Spleen (tissue), 7 donors: ENCODE measurements at regions not wholly inside any gene's neighbourhood (a gene's known extent, or its start where the extent isn't known, plus 50 kb on each side); places are given as distances from the start of the nearest gene placed in this dataset.

Source experiments
- POLR2AphosphoS5 ChIP-seq, 3 donors: sonication (generic); formaldehyde crosslinking; IDR thresholded peaks; one replicate each; pipeline ENCODE4 v1.5.1; 2017; ENCODE audit warnings: antibody characterized with exemption in 3 of 3
- TF ChIP-seq, protein P1 (sequence below), 11 experiments: fragments of 200-600 bp in 7 of 11; fragments of 450-650 bp in 4 of 11; sonication (generic) in 4 of 11; IDR thresholded peaks in 8 of 11; conservative IDR thresholded peaks in 3 of 11; 1 replicate in 7 of 11; 2 replicates in 4 of 11; pipeline versions ENCODE4 v1.4.0 to v1.8.0; 2016 to 2021; ENCODE audit warnings: antibody characterized with exemption in 11 of 11, inconsistent platforms in 4 of 11, mild to moderate bottlenecking in 1 of 11
- donor health status: DM: no; HTN: no; CAD: no; lungs with moderate emphysema.
- donor health status: DM: no; HTN: no; CAD: no.
- donor health status: DM: no; HTN: no; CAD: no.

DNA sequence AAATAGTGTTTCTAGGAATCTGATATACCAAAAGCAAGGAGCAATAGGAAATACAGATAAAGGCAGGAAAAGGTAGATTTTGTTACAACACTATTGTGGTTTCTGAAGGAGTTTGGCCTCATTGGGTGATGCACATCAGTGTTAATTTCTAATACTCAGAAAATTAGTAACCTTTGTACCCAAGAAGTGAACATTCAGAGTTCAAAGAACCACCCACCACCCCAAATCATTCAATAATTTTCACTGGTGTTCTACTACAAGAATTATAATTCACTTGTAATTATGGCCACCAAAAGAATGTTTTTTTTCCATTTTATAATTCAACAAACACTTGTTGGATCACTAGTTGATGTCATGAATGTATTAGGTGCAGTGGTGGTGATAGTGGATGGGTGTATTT is 183.3 kb downstream of the UBE2E3 start:
- TF ChIP-seq, protein P1, sequence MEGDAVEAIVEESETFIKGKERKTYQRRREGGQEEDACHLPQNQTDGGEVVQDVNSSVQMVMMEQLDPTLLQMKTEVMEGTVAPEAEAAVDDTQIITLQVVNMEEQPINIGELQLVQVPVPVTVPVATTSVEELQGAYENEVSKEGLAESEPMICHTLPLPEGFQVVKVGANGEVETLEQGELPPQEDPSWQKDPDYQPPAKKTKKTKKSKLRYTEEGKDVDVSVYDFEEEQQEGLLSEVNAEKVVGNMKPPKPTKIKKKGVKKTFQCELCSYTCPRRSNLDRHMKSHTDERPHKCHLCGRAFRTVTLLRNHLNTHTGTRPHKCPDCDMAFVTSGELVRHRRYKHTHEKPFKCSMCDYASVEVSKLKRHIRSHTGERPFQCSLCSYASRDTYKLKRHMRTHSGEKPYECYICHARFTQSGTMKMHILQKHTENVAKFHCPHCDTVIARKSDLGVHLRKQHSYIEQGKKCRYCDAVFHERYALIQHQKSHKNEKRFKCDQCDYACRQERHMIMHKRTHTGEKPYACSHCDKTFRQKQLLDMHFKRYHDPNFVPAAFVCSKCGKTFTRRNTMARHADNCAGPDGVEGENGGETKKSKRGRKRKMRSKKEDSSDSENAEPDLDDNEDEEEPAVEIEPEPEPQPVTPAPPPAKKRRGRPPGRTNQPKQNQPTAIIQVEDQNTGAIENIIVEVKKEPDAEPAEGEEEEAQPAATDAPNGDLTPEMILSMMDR (IDR thresholded peaks at IDR 0.05 in 8 of 11, conservative IDR thresholded peaks at IDR 0.05 in 3 of 11) = no peak
- TF ChIP-seq POLR2AphosphoS5 (IDR thresholded peaks at IDR 0.05) = no peak
